ENCODE measurements at regions not wholly inside any gene's neighbourhood (a gene's known extent, or its start where the extent isn't known, plus 50 kb on each side); places are given as distances from the start of the nearest gene placed in this dataset.

GRCh38 chr9:108535526-108535925 is 320.3 kb downstream of the ACTL7B start:
- Mint-ChIP-seq H3K27ac (no peak overlapping the region), H3K4me3 (no peak overlapping the region), H3K36me3 (no peaks in the 10 kb centered on the region), H3K9me3 (peaks cover 0 to 4% (median 0%) of the 10 kb centered on the region in 7 donors), H3K27me3 (ENCODE audit: low read depth in 3 of 3) (peaks cover 0 to 3% (median 1%) of the 10 kb centered on the region in 3 donors), H3K4me1 (peaks cover 2% of the 10 kb centered on the region)
- no peak overlapping the region for H3K9ac ChIP-seq (ENCODE audit: insufficient read depth, low read length, poor library complexity, severe bottlenecking)
- H3K4me1 ChIP-seq (ENCODE audit: control insufficient read depth in 1 of 2, insufficient read depth in 2 of 2, low read length in 2 of 2) = no peaks in the 10 kb centered on the region
- H3K27me3 ChIP-seq (ENCODE audit: control insufficient read depth in 2 of 2, insufficient read depth in 2 of 2, low read length in 2 of 2) = no peaks in the 10 kb centered on the region
- no peaks in the 10 kb centered on the region for H3K79me2 ChIP-seq (ENCODE audit: insufficient read depth, low read length)
- H3K9me3 ChIP-seq (replicated peaks in 1 of 2; ENCODE audit: control insufficient read depth in 1 of 2, insufficient read depth in 1 of 2, low read length in 2 of 2) = no peaks in the 10 kb centered on the region
- no peaks in the 10 kb centered on the region for H3K36me3 ChIP-seq (replicated peaks in 1 of 2; ENCODE audit: control insufficient read depth in 1 of 2, insufficient read depth in 2 of 2, low read length in 2 of 2)
- no peak overlapping the region for H3K4me2 ChIP-seq (replicated peaks; ENCODE audit: extremely low read depth, low read length, poor library complexity, severe bottlenecking)
- peak; percentile 73 for TF ChIP-seq CTCF (IDR thresholded peaks at IDR 0.05)
- H3K4me3 ChIP-seq (replicated peaks in 1 of 3; ENCODE audit: low read depth in 2 of 3, low read length in 3 of 3) = no peak overlapping the region
- DNase-seq = peak in 2 of 3 donors; percentile 10 to 18
- no peak overlapping the region for H2AFZ ChIP-seq (ENCODE audit: insufficient read depth, low read depth, low read length, poor library complexity, severe bottlenecking)
- intact Hi-C loops (cut with micrococcal nuclease) = no loop called here
- H4K20me1 ChIP-seq (ENCODE audit: insufficient read depth, low read length) = no peaks in the 10 kb centered on the region
- WGBS (ENCODE audit: insufficient coverage) = 75% methylated on average over 2 of the region's 3 CpGs
- H3K27ac ChIP-seq (ENCODE audit: low read depth in 1 of 2, low read length in 2 of 2) = no peak overlapping the region

GRCh38 chr9:108534741-108535140 is 321.0 kb downstream of the ACTL7B start:
- H3K27ac ChIP-seq (ENCODE audit: low read depth in 1 of 2, low read length in 2 of 2) = no peak overlapping the region
- DNase-seq = no peak
- H2AFZ ChIP-seq (ENCODE audit: insufficient read depth, low read depth, low read length, poor library complexity, severe bottlenecking) = no peak overlapping the region
- H3K36me3 ChIP-seq (replicated peaks in 1 of 2; ENCODE audit: control insufficient read depth in 1 of 2, insufficient read depth in 2 of 2, low read length in 2 of 2) = no peaks in the 10 kb centered on the region
- H3K4me2 ChIP-seq (replicated peaks; ENCODE audit: extremely low read depth, low read length, poor library complexity, severe bottlenecking) = no peak overlapping the region
- WGBS (ENCODE audit: insufficient coverage) = no CpG with 5 or more reads among the region's 2 CpGs
- no peak for TF ChIP-seq CTCF (IDR thresholded peaks at IDR 0.05)
- H3K36me3 Mint-ChIP-seq = no peaks in the 10 kb centered on the region
- H3K9me3 Mint-ChIP-seq = peaks cover 0 to 4% (median 0%) of the 10 kb centered on the region in 7 donors
- intact Hi-C loops (cut with micrococcal nuclease) = no loop called here
- H3K4me1 Mint-ChIP-seq = peaks cover 2% of the 10 kb centered on the region
- no peaks in the 10 kb centered on the region for H4K20me1 ChIP-seq (ENCODE audit: insufficient read depth, low read length)
- H3K27me3 Mint-ChIP-seq (ENCODE audit: low read depth in 3 of 3) = peaks cover 0 to 3% (median 1%) of the 10 kb centered on the region in 3 donors
- no peak overlapping the region for H3K4me3 ChIP-seq (replicated peaks in 1 of 3; ENCODE audit: low read depth in 2 of 3, low read length in 3 of 3)
- no peak overlapping the region for H3K9ac ChIP-seq (ENCODE audit: insufficient read depth, low read length, poor library complexity, severe bottlenecking)
- no peaks in the 10 kb centered on the region for H3K27me3 ChIP-seq (ENCODE audit: control insufficient read depth in 2 of 2, insufficient read depth in 2 of 2, low read length in 2 of 2)
- H3K79me2 ChIP-seq (ENCODE audit: insufficient read depth, low read length) = no peaks in the 10 kb centered on the region
- no peaks in the 10 kb centered on the region for H3K4me1 ChIP-seq (ENCODE audit: control insufficient read depth in 1 of 2, insufficient read depth in 2 of 2, low read length in 2 of 2)
- no peaks in the 10 kb centered on the region for H3K9me3 ChIP-seq (replicated peaks in 1 of 2; ENCODE audit: control insufficient read depth in 1 of 2, insufficient read depth in 1 of 2, low read length in 2 of 2)
- H3K4me3 Mint-ChIP-seq = no peak overlapping the region
- H3K27ac Mint-ChIP-seq = no peak overlapping the region

Data from CD14-positive monocyte (primary cell).